SW 1271 (cell line): ENCODE measurements at regions not wholly inside any gene's neighbourhood (a gene's known extent, or its start where the extent isn't known, plus 50 kb on each side); places are given as distances from the start of the nearest gene placed in this dataset.

Experiments
- DNase-seq, 2 experiments: peaks; one replicate each; lab custom pipeline; 2025; lab: John Stamatoyannopoulos, UW

DNA sequence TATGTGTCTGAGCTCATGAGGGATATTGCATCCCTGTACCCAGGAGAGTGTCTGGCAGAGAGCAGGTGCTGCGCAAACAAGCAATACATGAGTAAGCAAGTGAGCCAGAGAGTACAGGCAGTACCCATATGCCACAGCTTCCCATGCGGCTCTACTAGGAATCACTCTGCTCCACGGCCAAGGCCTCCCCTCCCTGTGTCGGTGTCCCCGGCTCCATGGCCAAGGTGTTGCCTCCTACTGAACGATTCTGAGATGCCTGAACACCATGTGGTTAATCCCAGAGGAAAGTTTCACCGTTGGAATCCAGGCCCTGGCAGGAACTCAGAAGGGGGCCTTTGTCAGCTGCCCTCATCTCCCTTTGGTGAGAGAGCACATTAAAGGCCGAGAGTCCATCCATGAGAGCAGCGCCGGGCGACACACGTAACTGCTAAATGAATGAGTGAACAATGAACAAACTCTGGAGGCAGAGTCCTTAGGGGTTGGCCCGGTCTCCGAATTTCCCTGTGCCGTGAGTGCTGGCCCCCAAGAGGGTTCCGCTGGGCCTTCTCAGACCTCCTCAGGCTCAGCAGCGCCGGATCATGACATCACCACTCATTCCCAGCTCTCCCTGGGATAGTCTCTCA lies 136.0 kb upstream of the FAM20C start:
- no peak for DNase-seq

GRCh38 chr7:57071-57470 lies 135.3 kb upstream of the FAM20C start:
- no peak for DNase-seq

DNA sequence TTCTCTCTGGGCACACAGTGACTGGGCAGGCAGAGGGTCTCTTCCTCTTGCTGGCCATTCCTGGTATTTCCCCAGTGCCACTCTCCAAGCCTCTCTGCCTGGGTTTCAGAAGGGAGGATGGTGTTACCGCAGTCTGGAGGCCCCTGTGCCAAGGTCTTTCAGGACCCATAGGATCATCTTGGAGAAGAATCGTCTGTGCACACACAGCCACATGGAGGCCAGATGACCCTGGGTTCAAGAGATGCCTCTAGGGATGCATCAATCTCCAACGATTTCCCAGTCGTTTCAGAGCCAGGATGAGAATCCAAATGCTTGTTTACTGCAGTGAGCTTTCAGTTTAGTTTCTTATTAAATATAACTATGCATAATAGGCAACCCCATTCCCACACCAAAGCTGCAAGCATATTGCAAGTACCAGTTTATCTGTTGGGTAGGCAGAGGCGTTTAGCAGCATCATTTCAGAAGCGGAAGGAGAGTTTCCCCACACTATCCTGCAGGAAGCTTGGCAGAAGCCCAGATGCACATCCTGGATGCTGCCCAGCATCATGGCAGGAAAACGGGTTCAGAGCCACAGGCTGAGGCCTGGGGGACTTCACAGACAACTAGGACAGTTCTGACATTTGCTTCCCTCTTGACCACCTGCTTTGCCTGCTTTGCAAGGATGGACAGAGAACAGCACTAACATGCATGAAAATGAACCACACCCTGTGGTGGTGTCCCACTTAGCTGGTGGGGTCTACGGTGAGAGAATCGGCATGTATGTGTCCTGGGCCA lies 134.7 kb upstream of the FAM20C start:
- DNase-seq = no peak

- no peak for DNase-seq
Measured at GRCh38 chr7:58316-58715, 134.1 kb upstream of the FAM20C start.

GRCh38 chr7:59079-60016 lies 133.0 kb upstream of the FAM20C start:
- DNase-seq = no peak

DNA sequence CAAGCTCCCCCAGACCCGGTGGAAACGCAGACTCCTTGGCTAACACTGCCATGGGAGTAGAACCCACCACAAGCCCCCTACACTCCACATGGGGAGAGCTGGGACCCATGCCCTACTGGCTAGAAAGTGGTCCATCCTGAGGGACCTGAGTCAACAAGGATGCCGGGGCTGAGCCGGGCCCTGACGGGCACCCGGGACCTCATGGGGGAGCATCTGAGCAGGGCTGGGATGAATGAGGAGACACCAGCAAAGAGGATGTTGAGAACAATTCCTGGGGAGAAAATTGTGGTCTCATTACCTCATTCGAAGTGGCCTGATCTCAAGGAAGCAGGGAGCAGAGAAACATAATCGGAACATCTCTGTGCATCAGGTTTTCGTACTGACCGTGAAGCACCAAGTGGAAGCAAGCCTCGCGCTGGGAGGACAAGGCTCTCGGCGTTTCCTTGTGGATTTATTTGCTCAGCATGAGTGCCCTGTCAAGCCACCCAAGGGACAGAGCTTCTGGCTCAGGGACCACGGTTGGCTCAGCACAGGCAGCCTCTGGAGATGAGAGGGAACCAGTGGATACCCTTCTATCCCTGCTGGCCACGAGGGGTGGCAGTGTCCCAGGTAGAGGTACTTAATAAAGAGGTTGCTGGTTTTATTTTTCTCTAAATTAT lies 132.2 kb upstream of the FAM20C start:
- DNase-seq = no peak

DNA sequence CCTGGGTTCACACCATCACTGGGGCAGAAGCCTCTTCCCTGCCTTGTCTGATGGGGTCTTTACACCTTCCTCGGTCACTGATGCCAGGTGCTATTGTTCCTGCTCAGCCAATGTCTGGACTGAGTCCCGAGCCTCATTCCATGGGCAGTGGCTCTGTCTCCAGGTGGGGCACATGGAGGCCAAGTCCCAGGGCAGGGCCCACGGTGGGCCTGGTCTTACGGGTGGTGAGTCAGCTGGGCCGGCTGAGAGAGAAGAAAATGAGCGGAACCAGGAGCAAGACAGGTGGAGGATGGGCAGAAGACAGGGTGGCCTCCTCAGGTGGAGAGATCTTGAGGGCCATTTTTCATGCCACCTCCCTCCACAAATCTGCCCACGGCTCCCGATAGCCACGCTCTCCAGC lies 131.7 kb upstream of the FAM20C start:
- no peak for DNase-seq

GRCh38 chr7:61111-61510 lies 131.3 kb upstream of the FAM20C start:
- DNase-seq = no peak

GRCh38 chr7:61576-62360 lies 130.6 kb upstream of the FAM20C start:
- no peak for DNase-seq

DNA sequence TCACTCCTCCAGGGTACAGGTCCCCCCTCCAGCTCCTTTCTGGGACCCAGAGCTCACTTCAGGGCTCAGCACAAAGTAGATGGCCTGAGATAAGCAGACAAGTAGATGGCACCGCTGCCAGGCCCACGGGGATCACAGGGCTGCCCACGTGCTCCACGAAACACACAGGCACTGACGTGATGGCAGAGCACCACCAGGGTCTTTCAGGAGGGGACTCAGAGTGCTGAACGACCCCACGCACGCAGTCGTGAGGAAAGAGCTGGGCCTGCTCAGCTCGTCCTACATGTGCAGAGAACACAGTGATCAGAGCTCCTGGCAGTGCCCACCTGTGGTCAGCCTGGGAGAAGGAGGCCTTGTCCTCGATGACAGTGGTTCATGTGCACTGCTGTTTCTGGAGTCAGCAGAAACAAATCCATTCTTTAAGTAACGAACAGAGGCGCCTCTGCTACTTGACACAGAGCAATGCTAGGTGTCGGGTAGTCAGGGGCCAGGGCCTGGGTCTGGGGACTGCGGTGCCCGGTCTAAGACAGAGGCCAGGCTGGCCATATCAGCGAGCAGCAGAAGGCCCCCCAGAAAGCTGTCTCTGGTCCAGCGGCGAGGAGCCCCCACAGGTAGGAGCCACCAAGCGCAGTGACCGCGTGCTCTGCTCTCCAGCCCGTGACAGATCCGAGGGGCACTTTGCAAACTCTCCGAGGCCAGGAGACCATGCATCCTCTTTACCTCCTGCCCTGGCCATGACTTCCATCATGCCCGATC lies 129.8 kb upstream of the FAM20C start:
- no peak for DNase-seq

DNA sequence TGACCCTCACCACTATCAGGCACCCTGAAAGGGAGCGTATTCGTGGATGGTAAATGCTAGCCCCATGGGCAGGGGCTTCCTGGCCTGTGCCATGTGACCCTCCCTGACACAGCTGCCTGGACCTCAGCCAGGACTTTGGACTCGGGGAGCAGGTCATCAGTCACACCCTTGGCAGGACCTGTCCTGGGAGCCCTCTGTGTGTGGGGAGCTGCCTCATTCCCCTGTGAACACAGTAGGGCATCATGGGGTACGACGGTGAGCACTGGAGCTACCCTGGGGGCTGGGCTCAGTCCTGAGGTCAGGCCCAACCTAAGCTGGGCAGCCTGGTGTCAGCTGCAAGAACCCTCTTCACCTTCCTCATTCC lies 129.3 kb upstream of the FAM20C start:
- DNase-seq = no peak

DNA sequence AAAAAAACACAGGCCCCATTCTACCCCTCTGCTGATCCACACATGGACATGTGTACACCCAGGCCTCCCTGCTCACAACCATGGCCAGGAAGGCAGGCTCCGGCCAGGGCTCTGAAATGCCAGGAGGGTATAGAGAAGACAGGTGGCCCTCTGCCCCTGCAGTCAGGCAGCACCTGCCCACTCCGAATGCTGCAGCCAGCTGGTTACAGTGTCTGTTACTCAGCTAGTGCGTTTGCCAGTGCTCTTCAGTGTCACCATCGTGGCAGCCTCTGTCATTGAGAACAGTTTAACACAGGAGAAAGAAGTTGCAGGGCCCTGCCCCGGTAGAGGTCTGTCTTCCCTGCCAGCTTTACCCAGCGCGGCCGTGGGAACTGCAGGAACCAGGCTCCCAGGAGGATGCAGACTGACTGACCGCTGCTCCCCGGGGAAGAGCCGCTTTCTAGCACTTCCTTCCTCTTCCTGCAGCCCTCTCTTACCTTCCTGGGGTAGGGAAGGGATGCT lies 128.8 kb upstream of the FAM20C start:
- no peak for DNase-seq

- DNase-seq = peak; percentile 26 to 65
Measured at GRCh38 chr7:64098-64915, 128.1 kb upstream of the FAM20C start.

DNA sequence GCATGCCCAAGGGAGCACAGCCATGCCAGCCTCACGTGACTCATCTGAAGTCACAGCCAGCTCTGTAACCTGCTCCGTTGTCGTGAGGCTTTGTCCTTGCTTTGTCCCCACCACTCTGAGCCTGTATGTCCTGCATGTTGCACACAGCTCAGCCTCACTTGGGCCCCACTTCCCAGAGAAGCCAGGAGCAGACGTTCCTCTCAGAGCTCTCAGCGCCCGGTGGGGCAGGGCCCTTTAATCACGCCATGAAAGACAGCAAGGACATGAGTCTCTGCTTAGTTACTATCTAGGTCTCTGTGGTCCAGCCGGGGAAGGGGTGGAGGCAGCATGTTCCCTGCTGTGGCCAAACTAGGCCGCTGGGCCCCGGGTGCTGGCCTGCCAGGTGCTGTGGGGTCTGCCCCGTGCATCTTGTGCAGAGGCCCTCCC lies 127.4 kb upstream of the FAM20C start:
- no peak for DNase-seq

- DNase-seq = no peak
Measured at GRCh38 chr7:65554-65953, 126.8 kb upstream of the FAM20C start.

DNA sequence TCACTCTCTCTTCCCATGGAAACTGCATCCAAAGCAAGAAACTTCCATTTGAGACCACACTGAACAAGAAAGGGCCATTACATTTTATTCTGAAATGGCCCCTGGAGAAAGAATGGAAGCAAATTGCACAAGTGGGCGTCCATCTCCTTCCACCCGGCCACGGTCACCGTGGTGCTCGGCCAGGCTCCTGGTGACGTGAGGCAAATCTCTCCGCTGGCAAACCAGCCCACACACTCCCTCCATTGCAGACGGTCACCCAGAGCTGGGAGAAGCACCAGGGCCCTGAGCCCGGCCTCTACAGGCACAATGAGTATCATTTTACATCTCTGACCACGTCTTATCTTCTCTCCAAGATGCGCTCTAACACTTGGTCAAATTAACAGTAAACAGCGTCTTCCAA lies 126.1 kb upstream of the FAM20C start:
- DNase-seq = no peak

DNA sequence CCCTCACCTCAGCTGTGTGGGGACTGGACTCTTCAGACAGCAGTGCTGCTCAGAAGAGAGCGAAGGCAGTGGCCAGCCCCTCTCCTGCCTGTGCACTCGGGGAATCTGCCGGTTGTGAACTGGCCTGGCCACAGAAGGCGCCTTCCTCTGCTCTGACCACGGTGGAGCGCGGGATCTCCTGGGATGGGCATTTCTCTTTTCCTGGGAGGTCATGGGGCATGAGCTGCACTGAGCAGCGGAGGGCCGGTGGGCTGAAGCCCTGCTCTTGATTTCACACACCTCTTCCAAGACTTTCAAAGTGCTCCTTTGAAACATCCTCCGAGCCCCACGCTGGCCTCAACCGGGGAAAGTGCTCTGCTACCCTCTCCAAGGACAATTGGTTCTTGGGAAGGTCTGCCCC lies 125.6 kb upstream of the FAM20C start:
- no peak for DNase-seq

- peak in 1 of 2 experiments; percentile 23 for DNase-seq
Measured at GRCh38 chr7:67661-68395, 124.5 kb upstream of the FAM20C start.

DNA sequence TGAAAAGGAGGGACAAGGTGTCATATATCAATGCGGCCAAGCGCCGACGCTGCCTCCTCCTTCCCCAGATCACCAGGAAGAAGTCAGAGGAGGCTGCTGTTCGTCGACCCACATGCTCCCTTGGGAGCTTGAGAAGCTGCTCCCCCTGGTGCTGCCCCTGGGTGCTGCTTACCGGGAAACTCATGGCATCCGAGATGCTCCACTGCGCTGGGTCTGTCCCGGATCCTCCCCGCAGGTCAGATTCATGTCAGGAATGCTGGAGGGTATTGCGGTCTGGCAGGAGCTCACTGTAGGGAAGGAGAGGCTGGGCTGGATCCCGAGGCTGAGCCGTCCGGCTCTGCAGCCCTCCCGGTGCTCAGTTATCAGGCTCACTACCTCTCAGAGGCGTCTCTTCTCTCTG lies 123.7 kb upstream of the FAM20C start:
- DNase-seq = no peak
